GM19463 (cell line): ENCODE measurements at regions not wholly inside any gene's neighbourhood (a gene's known extent, or its start where the extent isn't known, plus 50 kb on each side); places are given as distances from the start of the nearest gene placed in this dataset.
"Not testable (repeated sequence)": the region's sequence is repeated elsewhere in the genome, so short reads cannot be mapped to it uniquely, and the experiment has no call there.

Experiments
- ATAC-seq: cut with Tn5 transposase; IDR thresholded peaks from one replicate; pipeline ENCODE4 v1.9.1; 2021; ENCODE audit warnings: mild to moderate bottlenecking, moderate library complexity; ENCODE audit not compliant: unreplicated experiment

- ATAC-seq: no peak
Observed at GRCh38 chr6:8881663-8882062, 446.3 kb upstream of the SLC35B3 start.

- ATAC-seq: no peak
Observed at GRCh38 chr6:8879334-8879733, 444.0 kb upstream of the SLC35B3 start.

GRCh38 chr6:8875986-8876385 lies 440.6 kb upstream of the SLC35B3 start:
- ATAC-seq: no peak

DNA sequence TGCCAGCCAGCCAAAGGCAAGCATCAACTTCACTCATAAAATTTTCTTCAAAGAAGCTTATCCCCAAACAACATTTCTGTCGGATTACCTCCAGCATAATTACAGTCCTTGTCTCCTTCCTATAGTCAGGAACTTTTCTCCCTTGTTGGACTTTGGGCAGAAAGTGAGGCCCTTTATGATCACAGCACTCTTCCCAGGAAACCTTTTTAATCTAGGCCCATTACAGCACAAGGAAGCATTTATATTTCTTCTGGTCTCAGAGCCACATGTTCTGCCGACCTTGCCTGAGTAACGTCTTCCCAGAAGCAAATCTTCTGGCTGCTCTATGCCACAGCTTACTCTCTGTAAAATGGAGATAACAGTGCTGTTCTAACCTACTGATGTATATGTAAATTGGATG lies 437.2 kb upstream of the SLC35B3 start:
- ATAC-seq: no peak

- ATAC-seq: no peak
Observed at GRCh38 chr6:8865451-8865850, 430.1 kb upstream of the SLC35B3 start.

GRCh38 chr6:8860671-8861070 lies 425.3 kb upstream of the SLC35B3 start:
- no peak for ATAC-seq

- no peak for ATAC-seq
Observed at GRCh38 chr6:8859501-8859900, 424.2 kb upstream of the SLC35B3 start.

GRCh38 chr6:8858854-8859331 lies 423.5 kb upstream of the SLC35B3 start:
- no peak for ATAC-seq

GRCh38 chr6:8857160-8857559 lies 421.8 kb upstream of the SLC35B3 start:
- no peak for ATAC-seq

GRCh38 chr6:8855411-8855810 lies 420.1 kb upstream of the SLC35B3 start:
- ATAC-seq: no peak

- no peak for ATAC-seq
Observed at GRCh38 chr6:8852332-8852731, 417.0 kb upstream of the SLC35B3 start.

GRCh38 chr6:8846680-8847079 lies 411.3 kb upstream of the SLC35B3 start:
- not testable (repeated sequence) for ATAC-seq

GRCh38 chr6:8845690-8846089 lies 410.3 kb upstream of the SLC35B3 start:
- no peak for ATAC-seq

- no peak for ATAC-seq
Observed at GRCh38 chr6:8844968-8845367, 409.6 kb upstream of the SLC35B3 start.

DNA sequence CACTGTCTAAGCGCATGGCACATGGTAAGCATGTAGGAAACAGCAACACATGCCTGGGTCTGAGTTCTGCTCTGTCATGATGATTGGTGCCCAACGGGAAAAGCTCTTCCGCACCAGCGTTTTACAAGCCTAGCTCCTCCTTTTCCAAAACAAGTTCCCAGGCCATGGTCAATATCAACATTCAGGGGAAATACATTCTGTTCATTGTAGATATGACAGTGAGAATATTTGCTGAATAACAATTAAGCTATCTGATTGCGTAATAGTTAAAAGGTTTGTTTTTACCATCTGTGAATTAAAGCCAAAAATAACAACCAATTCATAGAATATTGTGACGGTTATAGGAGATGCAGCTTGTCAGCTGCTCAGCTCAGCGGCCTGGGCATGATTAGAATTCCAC lies 404.3 kb upstream of the SLC35B3 start:
- ATAC-seq: no peak

DNA sequence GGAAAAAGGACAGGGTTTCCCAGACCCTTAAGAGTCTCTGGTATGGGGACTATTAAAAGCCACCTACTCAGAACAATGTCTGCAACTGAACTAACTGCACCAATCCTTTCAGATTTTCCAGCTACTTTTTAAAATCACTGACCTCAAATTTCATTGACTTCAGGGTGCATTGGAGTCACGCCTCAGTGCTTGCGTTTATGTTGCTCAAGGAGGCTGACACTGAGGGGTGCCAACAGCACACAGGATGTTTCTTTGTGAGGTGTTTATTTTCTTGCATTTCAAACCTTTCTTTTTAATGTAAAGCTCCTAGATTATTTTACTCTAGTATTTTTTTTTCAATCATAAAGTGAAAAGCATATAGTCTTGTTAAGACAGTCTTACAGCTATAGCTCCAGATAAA lies 402.0 kb upstream of the SLC35B3 start:
- no peak for ATAC-seq

GRCh38 chr6:8832695-8833094 lies 397.4 kb upstream of the SLC35B3 start:
- not testable (repeated sequence) for ATAC-seq

- ATAC-seq: no peak
Observed at GRCh38 chr6:8831366-8832152, 396.2 kb upstream of the SLC35B3 start.

GRCh38 chr6:8830794-8831193 lies 395.4 kb upstream of the SLC35B3 start:
- no peak for ATAC-seq

- no peak for ATAC-seq
Observed at GRCh38 chr6:8829796-8830195, 394.5 kb upstream of the SLC35B3 start.

GRCh38 chr6:8829296-8829695 lies 394.0 kb upstream of the SLC35B3 start:
- no peak for ATAC-seq

DNA sequence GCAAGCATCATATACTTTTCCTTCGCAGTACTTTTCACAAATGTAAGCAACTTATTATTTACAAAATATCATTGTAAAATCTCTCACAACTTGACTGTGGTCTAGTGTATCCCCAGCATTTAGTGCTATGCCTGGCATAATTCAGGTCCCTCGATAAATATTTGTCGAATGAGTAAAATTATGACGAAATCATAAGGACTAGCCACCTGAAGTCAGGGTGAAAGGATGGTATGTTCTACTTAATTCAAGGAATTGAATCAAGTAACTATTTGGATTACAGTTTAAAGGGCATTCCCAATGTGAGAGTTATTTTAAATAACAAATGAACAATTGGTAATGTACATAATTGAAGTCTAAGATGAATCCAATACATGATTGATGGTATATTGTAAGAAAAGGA lies 393.0 kb upstream of the SLC35B3 start:
- ATAC-seq: no peak

- ATAC-seq: no peak
Observed at GRCh38 chr6:8825726-8826125, 390.4 kb upstream of the SLC35B3 start.
